NCI-H524 treated with DMSO at 0.1 percent for 48 hours (cell line): ENCODE measurements at regions not wholly inside any gene's neighbourhood (a gene's known extent, or its start where the extent isn't known, plus 50 kb on each side); places are given as distances from the start of the nearest gene placed in this dataset.
"Not testable (repeated sequence)": the region's sequence is repeated elsewhere in the genome, so short reads cannot be mapped to it uniquely, and the experiment has no call there.

ENCODE experiments used
- DNase-seq: peaks from one replicate; lab custom pipeline; 2025; lab: John Stamatoyannopoulos, UW

DNA sequence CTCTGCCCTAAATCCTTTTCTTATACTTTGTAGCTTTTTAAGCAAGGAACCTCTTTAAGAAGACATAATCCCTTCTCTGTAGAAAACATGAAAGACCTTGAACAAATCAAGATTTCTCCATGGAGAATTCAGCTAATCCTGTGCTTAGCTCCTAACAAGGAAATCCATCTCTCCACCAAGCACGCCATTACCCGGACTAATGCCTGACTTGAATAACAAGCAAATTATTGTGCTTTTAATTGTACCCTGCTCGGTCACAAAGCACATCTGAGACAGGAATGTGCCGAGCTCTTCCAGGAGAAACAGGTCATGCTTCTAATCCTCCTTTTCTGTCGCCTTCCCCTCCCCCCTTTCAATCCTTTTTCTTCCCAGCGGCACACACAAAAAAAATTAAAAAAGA lies 141.3 kb downstream of the PSAT1 start:
- no peak for DNase-seq

DNA sequence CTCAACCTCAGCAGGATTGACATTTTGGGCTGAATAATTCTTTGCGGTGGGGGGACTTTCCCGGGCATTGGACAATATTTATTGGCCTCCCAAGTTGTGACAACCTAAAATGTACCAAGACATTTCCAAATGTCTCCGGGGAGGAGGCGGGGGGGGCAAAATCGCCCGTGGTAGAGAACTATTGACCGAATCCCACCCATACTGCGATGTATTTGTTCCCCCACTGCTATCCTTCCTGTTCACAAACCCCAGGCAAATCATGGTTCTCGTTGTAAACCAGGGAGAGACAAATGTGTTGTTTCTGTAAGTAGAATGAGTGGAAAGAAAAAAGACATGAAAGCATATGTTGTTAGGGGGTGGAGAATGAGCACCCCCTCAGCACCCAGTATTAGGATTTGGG lies 141.9 kb downstream of the PSAT1 start:
- no peak for DNase-seq

DNA sequence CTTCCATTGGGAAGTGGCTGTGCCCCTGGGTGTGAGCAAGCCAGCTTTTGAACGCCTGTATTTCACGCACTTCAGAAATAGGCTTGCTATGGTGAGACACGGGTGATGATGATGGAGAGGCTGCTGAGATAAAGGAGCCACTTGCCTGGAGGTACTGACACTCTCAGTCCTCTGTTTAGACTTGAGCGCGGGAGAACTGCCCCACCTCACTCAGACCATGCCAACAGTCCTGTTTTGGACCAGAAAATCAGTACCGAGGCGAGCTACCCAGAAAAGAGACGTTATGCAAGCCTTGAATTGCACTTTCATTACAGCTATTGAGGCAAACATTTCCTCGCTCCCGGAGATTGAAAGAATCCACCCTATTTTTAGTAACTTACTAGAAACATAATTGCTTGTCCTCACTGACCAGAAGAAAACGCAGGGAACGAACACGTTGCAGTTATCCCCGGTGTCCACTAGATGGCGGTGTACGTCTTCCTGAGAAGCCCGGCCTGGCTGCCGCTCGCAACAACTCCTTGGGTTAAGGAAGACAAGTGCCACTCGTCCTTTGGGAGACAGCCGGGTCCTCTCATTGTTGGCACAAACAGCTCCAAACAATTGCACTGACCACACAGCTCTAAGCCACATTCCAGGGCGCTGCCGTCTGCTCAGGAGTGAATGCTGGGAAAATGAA lies 142.4 kb downstream of the PSAT1 start:
- peak; percentile 26 for DNase-seq

DNA sequence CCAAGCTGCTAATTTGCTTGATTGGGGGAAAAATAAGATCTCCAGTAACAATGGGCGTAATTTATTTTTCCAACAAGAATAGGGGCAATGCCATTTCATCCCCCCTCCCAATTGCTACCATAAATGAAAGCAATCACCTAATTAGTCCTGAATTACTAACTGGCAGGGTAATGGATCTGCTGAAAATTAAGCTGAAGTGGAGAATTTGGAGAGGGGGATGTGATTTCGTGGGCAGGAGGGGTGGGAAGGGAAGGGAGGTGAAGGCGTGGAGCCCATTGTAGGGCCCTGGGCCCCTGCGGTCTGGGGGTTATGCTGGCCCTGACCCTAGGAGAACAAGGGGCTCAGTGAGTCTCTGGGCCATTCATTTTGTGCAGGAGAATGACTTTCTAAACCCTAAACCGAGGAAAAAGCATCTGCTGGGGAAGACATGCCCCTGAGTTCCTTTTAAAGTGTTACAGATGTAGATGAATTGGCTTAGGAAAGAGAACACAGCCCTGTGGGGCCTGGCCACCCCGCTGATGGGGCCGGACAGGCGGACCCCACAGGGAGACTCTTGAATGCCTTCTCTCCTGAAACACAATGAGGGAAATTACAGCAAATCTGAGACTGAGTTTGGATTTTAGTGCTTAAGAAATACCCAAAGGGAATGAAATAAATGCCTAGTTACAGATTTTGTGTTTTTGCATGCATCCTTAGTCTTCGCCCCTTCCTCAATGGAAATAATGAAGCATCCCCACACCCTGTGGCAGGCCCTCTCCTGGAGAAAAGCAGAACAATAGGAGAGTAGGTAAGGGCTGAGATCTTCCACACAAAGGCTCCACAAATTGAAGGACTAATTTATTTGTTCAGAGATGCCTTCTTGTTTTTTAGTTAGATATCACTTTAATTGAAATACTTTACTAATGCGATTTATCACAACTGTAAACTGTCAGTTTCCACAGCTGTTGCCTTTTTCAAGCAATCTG lies 143.2 kb downstream of the PSAT1 start:
- no peak for DNase-seq

DNA sequence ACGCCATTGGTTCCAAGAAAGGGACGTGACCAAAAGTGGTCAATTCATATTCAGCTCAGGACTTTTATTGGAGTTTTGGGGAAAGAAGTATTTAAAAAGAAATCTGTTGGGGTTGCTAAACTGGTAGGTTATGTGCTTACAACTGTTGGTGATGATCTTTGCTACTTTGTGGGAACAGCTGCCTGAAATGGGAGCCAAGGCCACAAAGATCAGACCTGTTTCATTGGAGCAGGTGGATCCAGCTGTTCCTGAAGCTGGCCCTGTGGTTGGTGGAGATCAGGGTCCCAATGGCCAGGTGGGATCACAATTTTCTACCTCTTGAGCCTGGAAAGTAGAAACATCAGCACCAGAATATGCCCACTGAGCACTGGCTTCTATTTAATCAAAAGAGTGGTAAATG lies 144.5 kb downstream of the PSAT1 start:
- DNase-seq = no peak

DNA sequence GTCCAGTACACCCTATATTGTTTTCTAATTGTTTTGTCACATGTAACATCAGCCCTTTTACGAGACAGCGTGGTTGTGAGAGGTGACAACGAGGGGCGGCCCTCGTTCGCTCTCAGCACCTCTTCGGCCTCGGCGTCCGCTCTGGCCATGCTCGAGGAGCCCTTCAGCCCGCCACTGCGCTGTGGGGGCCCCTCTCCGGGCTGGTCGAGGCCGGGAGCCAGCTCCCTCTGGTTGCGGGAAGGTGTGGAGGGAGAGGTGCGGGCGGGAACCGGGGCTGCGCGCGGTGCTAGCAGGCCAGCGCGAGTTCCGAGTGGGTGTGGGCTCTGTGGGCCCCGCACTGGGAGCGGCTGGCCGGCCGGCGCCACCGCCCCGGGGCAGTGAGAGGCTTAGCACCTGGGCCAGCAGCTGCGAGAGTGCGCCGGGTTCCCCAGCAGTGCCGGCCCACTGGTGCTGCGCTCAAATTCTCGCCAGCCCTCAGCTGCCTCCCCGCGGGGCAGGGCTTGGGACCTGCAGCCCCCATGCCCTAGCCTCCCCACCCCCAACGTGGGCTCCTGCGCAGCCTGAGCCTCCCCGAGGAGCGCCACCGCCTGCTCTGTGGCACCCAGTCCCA lies 145.0 kb downstream of the PSAT1 start:
- no peak for DNase-seq

DNA sequence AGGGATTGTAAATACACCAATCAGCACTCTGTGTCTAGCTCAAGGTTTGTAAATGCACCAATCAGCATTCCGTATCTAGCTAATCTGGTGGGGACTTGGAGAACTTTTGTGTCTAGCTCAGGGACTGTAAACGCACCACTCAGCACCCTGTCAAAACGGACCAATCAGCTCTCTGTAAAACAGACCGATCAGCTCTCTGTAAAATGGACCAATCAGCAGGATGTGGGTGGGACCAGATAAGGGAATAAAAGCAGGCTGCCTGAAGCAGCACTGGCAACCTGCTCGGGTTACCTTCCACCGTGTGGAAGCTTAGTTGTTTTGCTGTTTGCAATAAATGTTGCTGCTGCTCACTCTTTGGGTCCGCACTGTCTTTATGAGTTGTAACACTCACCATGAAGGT lies 145.7 kb downstream of the PSAT1 start:
- not testable (repeated sequence) for DNase-seq

DNA sequence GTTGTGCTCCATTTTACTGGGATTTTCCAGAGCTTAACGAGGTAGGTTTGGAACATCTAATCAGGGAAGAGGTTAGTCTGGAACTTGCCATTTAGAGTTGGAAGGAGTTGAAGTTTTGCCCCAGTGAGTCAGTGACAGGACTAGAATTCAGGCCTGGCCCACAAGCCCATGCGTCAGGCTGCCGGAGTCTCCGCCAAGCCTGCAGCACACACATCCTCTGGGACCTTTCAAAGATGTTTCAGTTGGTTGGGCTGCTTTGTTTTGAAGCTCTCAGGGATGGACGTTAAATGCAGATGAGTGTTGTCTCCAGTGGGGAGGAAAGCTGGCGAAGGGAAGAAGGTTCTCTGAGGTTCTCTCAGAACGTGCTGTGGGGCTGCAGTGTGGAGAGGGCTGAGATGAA lies 147.0 kb downstream of the PSAT1 start:
- DNase-seq = no peak

DNA sequence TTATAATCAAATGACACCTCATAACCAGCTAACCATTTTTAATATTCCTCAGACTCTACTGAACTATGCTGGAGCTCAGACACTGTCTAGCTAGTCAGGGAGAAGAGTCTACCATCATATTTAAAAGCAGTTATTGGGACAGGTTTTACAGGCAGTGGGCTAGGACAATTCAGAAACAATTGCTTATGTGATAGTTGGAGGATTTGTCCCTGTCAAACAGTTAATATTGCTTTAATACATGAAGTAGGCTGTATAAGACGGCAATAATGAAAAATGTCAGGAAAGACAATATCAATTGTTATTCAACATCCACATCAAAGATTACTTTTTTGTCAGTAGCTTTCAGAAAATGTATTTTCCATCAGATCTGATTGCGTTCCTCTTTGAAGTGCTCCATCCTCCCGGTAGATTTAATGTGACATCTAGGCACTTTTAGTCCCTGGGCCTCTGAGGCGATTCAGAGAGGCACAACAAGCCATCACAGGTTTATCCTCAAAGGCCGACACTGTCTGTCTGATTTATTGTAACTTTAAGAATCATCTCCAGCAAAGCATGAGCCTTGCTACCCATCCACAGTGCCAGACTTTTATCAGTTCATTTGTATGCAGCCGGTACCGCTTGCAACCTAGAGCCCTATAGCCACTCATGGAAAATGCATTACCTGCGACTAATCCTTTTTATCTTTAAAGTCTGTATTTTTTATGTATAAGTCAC lies 152.2 kb downstream of the PSAT1 start:
- DNase-seq = no peak

DNA sequence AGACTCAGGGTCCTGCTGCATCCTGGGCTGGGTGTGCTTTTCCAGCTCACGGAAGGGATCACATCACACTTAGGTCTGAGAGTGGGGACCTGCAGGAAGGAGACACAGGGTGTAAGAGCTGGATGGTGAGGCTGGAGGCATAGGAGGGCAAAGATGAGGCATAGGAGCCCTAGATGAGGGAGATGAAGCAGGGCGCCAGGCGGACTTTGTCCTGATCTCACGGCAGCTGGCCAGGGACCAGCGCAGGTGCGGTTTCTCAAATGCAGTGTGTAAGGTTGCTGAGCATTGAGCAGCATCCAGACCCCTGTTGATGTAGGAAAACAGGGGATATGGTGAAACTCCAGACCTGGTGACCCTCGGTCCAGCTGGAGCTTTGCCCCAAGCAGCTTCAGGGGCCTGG lies 156.5 kb downstream of the PSAT1 start:
- DNase-seq = no peak

DNA sequence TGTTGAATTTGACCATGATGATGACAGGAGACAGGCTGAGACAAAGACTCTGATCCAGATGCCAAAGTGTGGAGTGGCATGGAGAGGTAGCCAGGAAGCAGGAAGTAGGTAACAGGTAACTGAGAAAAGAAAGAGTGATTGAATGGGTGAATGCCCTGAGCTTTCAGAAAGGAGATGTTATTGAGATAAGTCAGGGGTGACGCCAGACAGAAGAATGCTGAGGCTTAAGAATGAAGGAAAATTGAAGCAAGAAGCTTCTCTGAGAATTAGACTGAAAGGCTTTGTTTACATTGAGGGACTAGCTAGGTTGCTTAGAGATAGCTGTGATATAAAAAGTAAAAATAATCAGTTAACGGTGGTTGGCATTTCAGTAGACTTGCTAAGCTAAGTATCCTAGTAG lies 165.7 kb downstream of the PSAT1 start:
- no peak for DNase-seq

DNA sequence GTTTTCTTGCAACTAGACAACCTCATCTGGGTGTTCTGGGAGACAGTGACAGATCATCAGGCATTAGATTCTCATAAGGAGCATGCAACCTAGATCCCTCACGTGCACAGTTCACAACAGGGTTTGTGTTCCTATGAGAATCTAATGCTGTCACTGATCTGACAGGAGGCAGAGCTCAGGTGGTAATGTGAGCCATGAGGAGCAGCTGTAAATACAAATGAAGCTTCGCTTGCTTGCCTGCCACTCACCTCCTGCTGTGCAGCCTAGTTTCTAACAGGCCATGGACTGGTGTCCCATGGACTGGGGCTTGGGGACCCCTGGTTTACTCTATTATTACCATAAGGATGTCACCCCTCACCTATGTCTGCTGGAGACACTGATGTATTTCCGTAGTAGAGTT lies 166.8 kb downstream of the PSAT1 start:
- DNase-seq = no peak

DNA sequence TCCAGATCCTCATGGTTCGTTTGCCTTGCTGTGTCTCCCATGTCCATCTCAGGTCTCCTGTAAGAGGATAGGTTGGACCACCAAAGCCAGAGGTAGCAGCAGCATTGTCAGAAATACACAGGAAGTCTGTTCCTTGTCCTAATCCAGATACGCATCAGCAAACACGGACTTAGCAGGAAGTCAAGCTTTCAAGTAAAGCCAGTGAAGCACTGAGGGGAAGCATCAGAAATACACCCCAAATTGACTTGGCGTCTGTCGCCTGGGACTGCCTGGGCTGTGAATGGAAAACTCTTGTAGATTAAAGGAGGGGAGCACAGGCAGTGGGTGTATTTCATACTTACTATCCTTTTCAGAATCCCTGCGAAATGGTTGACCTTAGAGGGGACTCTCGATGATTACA lies 171.3 kb downstream of the PSAT1 start:
- no peak for DNase-seq

DNA sequence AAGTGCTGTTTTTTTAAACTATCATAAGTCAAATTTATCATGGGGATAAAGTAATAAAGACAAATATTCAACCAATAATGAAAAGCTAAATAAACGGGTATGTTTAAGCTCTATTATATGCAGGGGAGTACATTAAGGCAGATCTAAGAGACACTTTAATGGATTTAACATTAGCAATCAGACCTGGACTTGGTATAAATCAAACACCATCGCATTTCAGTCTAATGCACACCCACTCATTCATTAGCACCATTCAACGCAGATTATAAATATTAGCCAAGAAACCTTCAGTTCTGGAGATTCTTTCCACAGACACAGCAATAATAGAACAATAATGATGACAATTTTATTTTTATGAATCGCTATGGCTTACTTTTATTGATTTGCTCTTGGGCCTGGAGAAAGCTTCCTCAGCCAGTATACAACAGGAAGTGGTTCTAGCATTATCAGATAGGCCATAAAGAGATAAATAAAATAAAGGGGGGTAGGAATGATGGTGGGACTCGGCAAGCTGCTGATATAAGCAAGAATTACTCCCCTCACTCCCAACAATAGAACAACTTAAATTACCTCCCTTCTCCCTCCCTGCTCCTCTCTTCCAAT lies 172.2 kb downstream of the PSAT1 start:
- DNase-seq = no peak

DNA sequence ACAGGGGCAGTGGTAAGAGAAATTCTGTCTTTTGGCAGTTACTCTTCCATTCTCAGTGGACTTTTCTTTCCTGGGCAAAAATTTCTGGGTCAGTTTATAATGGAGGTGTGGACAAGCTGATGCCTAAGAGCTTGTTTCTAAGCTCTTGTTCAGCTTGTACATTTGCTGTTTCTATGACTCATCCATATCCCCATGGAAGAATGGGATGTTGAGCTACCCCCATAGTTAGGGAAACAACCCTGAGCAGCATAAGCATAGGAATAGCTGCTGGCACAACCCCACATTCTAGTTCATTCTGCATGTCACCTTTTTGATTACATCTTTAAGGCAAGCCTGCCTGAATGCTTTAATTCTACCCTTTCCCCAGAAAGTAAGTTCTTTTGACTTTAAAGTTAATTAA lies 173.3 kb downstream of the PSAT1 start:
- DNase-seq = no peak

DNA sequence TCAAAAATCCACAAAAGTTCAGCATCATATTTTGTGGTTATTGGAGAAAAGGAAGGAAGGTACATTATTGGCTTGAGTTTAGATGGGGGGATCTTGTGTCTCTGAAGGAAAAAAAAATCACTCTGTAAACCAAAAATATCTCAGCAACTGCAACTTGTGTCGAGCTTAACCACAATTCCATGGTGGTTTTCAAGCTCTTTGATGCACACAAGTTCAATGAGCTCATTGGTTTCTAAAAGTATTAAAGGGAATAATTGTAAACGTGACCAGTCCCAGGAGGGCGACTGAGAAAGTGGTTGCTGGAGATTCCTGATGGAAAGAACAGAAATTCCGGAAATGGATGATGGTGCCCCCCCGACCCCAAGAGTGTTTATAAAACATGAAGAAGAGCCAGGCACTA lies 173.8 kb downstream of the PSAT1 start:
- DNase-seq = no peak

DNA sequence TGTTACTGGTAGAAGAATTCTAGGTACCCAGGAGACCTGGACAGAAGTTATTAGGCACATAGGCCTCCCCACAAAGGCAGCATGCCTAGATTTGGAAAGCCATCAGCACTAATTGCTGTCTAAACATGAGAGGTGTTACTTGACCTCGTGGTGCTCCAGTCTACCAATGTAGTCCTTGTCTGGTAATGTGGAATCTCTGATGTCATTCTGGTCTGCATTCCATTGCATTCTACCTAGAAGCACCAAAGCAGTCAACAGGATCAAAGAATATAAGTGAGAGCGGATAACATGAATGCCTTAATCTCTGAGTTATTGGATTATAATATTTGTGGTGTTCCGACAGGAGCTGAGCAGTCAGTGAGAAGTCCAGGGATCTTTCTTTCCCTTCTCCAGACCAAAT lies 175.2 kb downstream of the PSAT1 start:
- no peak for DNase-seq

DNA sequence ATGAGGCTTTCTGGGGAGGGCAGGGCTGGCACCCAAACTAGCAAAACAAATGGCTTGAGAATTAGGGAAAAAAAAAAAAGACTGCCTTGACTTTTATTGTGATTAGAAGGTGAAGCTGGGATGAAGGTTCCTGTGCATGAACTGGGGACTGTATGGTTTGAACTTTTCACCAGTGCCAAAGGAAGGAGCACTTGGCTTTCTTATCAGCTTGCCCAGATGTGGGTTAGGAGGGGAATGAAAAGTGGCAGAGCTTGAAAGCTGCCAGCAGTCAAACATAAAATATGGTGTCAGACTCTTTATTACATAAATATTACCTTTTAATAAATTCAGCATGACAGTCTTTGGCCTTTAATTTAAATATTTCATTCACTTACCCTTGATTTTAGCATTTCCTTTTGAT lies 182.5 kb downstream of the PSAT1 start:
- DNase-seq = no peak

DNA sequence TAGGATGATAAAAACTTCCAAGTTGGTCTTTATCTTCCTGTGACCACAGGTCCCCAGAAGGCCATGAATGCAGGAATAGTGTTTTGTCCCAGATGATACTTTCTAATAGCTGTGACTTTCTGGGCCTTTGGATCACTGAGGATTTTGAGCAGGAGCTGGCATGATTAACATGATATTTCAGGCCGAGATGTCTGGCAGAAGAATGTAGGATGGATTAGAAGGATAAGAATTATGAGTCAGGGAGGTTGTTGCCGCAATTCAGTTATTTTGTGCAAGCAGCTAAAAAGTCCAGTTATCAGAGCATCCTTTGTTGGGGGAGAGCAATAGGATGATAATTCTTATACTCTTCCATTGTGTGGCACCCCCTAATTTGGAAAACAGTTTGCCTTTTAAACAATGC lies 189.7 kb downstream of the PSAT1 start:
- no peak for DNase-seq

DNA sequence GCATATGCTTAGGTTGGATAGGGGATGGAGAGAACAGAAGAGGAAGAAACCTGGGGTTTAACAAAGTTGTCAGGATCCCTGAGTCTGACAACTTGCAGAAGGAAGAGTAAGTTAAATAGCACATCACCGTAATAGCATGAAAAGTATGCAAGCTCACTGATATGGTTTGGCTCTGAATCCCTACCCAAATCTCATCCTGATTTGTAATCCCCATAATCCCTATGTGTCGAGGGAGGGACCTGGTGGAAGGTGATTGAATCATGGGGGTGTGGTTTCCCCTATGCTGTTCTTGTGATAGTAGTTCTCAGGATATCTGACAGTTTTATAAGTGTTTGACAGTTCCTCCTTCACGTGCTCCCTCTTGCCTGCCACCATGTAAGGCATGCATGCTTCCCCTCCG lies 193.3 kb downstream of the PSAT1 start:
- DNase-seq = no peak

DNA sequence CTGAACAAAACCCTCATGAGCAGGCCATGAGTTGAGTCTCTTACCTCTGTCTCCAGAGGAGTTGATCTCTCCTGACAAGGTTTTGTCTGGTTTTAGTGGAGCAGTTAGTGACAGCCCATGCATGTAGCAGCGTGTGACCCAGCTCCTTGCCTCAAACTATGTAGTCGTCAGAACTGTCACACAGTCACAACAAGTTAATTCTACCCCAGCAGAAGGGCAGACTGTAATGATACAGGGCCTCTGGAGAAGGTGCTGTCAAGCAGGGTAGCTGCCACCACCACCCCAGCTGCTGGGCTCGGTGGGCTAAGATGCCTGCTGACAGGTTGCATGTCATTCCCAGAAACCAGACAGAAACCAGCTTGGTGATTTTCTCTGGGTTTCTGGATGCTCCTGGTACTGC lies 194.5 kb downstream of the PSAT1 start:
- DNase-seq = no peak

DNA sequence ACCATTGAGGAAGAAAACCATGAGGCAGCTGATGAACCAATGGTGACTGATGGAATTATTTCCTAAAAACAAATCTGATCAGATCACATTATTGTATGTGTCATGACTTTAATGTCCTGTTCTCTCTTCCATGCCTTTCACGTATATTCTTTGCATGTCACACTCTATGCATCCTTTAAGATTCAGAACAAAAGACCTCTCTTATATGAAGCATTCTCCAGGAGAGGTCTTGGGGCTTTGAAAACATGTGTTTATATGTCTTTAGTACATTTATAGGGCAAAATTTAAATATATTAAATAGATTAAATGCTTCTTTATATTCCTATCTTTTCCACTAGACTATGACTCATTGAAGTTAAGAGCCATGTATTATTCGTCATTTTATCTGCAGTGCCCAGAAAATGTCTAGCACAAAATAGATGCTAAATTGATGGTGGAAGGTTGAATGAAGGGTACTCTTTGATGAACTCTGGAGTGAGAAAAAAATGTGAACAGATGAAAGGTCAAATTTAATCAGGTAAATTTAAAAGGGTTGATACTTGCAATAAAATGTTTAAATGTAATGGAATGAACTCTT lies 196.3 kb downstream of the PSAT1 start:
- DNase-seq = no peak
